ENCODE measurements at regions not wholly inside any gene's neighbourhood (a gene's known extent, or its start where the extent isn't known, plus 50 kb on each side); places are given as distances from the start of the nearest gene placed in this dataset.

DNA sequence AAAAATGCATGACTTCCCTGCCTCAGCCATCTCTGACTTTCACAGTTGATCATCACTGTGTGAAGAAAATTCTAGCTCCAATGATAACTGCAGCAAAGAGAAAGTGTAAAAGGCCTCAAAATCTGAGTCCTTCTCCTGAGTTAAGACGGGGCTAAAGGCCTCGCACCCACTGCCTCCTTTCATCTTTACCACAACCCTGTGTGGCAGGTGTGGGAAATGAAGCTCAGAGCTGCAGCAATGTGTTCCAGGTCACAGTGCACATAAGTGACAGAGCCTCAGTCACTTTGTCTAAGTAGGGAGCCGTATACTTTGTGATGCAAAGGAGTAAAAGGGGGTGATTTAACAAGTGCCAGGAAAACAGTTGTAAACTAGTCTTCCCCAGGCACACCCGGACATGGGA lies 144.7 kb upstream of the TMCC3 start:
- TF ChIP-seq POLR2A (IDR thresholded peaks at IDR 0.05), result no peak
- TF ChIP-seq, protein P1, sequence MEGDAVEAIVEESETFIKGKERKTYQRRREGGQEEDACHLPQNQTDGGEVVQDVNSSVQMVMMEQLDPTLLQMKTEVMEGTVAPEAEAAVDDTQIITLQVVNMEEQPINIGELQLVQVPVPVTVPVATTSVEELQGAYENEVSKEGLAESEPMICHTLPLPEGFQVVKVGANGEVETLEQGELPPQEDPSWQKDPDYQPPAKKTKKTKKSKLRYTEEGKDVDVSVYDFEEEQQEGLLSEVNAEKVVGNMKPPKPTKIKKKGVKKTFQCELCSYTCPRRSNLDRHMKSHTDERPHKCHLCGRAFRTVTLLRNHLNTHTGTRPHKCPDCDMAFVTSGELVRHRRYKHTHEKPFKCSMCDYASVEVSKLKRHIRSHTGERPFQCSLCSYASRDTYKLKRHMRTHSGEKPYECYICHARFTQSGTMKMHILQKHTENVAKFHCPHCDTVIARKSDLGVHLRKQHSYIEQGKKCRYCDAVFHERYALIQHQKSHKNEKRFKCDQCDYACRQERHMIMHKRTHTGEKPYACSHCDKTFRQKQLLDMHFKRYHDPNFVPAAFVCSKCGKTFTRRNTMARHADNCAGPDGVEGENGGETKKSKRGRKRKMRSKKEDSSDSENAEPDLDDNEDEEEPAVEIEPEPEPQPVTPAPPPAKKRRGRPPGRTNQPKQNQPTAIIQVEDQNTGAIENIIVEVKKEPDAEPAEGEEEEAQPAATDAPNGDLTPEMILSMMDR (IDR thresholded peaks at IDR 0.05), result no peak
